Right atrium auricular region (tissue), 2 donors: ENCODE measurements at regions not wholly inside any gene's neighbourhood (a gene's known extent, or its start where the extent isn't known, plus 50 kb on each side); places are given as distances from the start of the nearest gene placed in this dataset.

Experiments
- DNase-seq: peaks from one replicate; pipeline ENCODE4 v3.0.0-alpha.2; 2019; ENCODE audit warnings: low spot score
- H3K27ac ChIP-seq, 2 donors: fragments of 200-600 bp; sonication (generic); 1 replicate in 1 of 2; 2 replicates in 1 of 2; pipeline ENCODE4 v1.5.1; 2016 to 2019
- H3K27me3 ChIP-seq, 2 donors: fragments of 200-600 bp; sonication (generic); one replicate each; pipeline versions ENCODE4 v1.5.1 to v1.6.0; 2017 to 2019
- H3K36me3 ChIP-seq: fragments of 200-600 bp; sonication (generic); one replicate; pipeline ENCODE4 v1.5.1; 2016
- H3K4me1 ChIP-seq, 2 donors: fragments of 200-600 bp; sonication (generic); one replicate each; pipeline versions ENCODE4 v1.5.1 to v1.6.0; 2017 to 2019
- H3K4me3 ChIP-seq, 2 donors: fragments of 200-600 bp; sonication (generic); 1 replicate in 1 of 2; 2 replicates in 1 of 2; pipeline ENCODE4 v1.5.1; 2017 to 2019; ENCODE audit warnings: mild to moderate bottlenecking in 1 of 2, moderate library complexity in 1 of 2
- H3K9me3 ChIP-seq, 2 donors: fragments of 200-600 bp; sonication (generic); one replicate each; pipeline ENCODE4 v1.5.1; 2019
- TF ChIP-seq, protein P1 (sequence below), 2 donors: fragments of 200-600 bp; sonication (generic); IDR thresholded peaks; one replicate each; pipeline ENCODE4 v1.5.1; 2019; ENCODE audit warnings: antibody characterized with exemption in 2 of 2

GRCh38 chr1:194616835-194617234, 1430.4 kb upstream of the B3GALT2 start:
- peaks cover 0 to 11% of the 10 kb centered on the region in 2 donors for H3K9me3 ChIP-seq
- H3K27me3 ChIP-seq = no peaks in the 10 kb centered on the region
- H3K4me3 ChIP-seq = no peak overlapping the region
- no peaks in the 10 kb centered on the region for H3K36me3 ChIP-seq
- TF ChIP-seq, protein P1, sequence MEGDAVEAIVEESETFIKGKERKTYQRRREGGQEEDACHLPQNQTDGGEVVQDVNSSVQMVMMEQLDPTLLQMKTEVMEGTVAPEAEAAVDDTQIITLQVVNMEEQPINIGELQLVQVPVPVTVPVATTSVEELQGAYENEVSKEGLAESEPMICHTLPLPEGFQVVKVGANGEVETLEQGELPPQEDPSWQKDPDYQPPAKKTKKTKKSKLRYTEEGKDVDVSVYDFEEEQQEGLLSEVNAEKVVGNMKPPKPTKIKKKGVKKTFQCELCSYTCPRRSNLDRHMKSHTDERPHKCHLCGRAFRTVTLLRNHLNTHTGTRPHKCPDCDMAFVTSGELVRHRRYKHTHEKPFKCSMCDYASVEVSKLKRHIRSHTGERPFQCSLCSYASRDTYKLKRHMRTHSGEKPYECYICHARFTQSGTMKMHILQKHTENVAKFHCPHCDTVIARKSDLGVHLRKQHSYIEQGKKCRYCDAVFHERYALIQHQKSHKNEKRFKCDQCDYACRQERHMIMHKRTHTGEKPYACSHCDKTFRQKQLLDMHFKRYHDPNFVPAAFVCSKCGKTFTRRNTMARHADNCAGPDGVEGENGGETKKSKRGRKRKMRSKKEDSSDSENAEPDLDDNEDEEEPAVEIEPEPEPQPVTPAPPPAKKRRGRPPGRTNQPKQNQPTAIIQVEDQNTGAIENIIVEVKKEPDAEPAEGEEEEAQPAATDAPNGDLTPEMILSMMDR (IDR thresholded peaks at IDR 0.05) = no peak
- DNase-seq = no peak
- no peak overlapping the region for H3K27ac ChIP-seq
- no peaks in the 10 kb centered on the region for H3K4me1 ChIP-seq

DNA sequence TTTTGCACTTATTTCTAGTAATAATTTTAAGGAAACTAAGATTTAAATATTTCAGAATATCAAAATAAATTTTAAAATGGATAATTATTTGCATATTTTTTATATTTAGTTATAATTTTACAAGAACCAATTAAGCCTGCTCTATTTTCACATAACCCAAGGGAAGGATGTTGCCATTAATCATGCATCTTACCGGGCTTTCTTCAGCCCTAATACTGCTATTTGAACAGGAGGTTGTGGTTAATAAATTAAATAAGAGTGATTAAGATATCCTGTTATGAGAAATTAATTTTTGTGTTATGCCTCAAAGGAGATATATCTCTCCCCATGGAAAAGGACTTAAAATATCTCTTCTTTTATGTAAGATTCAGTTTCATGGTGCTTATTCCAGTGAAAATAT, 1415.8 kb upstream of the B3GALT2 start:
- Histone ChIP-seq H3K36me3 (no peaks in the 10 kb centered on the region), H3K4me1 (no peaks in the 10 kb centered on the region), H3K27me3 (no peaks in the 10 kb centered on the region), H3K4me3 (no peak overlapping the region), H3K9me3 (no peaks in the 10 kb centered on the region), H3K27ac (no peak overlapping the region)
- DNase-seq = no peak
- TF ChIP-seq, protein P1 (IDR thresholded peaks at IDR 0.05) = no peak

DNA sequence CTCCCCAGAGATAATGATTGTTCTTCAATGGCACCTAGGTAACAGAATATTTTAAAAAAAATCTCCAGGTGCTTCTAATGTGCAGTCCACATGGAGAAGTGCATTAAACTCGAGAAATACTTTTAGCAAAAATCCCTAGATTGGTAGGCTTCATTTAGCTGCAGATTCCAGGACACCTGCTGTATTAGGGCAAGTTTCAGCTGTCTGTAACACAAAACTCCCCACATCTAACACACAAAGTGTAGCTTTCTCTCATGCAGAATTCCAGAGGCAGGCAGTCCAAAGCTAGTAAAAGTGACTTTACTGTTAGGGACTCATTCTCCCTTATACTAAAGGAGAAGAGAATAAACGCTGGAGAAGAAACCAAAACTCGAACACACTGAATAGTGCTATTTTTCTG, 1414.3 kb upstream of the B3GALT2 start:
- TF ChIP-seq, protein P1 (IDR thresholded peaks at IDR 0.05) = no peak
- H3K4me1 ChIP-seq = no peaks in the 10 kb centered on the region
- H3K27ac ChIP-seq = no peak overlapping the region
- H3K27me3 ChIP-seq = no peaks in the 10 kb centered on the region
- H3K4me3 ChIP-seq = no peak overlapping the region
- no peaks in the 10 kb centered on the region for H3K9me3 ChIP-seq
- DNase-seq = no peak
- H3K36me3 ChIP-seq = no peaks in the 10 kb centered on the region

DNA sequence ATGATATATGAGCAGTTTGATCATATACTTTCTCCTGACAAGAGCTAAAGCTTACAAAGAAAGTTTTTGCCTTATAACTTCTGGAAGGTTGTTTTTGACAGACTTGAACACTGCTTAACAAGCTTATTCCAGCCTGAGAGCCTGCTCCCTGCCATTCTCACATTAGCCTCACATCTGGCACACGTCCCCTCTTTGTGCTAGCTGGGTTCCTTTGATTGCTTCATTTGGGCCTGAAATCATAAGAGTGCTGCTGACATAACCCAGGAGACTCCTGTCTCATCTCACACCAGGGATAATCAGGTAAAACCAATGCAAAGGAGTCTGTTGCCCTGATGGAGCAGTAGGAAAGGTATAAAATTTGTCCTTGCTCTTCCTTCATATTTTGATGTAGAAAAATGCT, 1411.7 kb upstream of the B3GALT2 start:
- TF ChIP-seq, protein P1 (IDR thresholded peaks at IDR 0.05) = no peak
- Histone ChIP-seq H3K36me3 (no peaks in the 10 kb centered on the region), H3K27me3 (no peaks in the 10 kb centered on the region), H3K9me3 (no peaks in the 10 kb centered on the region), H3K27ac (no peak overlapping the region), H3K4me1 (no peaks in the 10 kb centered on the region), H3K4me3 (no peak overlapping the region)
- DNase-seq = no peak

DNA sequence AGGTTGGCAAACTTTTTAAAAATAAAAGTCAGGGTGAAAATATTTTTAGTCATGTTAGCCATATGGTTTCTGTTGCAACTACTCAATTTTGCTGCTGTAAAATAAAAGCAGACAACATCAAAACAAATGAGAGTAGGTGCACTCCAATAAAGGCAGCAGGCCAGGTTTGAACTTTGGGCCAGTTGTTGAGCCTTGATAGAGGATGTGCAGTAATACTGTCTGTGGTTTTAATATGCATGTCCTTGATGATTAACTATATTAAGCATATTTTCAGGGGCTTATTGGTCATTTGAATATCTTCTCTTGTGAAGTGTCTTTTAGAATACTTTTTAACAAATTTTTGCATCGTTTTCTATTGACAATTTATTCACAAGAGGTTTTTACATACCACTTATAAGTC, 1399.9 kb upstream of the B3GALT2 start:
- TF ChIP-seq, protein P1 (IDR thresholded peaks at IDR 0.05) = no peak
- no peak overlapping the region for H3K4me3 ChIP-seq
- H3K27me3 ChIP-seq = no peaks in the 10 kb centered on the region
- DNase-seq = no peak
- H3K36me3 ChIP-seq = no peaks in the 10 kb centered on the region
- no peaks in the 10 kb centered on the region for H3K9me3 ChIP-seq
- no peaks in the 10 kb centered on the region for H3K4me1 ChIP-seq
- H3K27ac ChIP-seq = no peak overlapping the region

GRCh38 chr1:194584052-194584451, 1397.6 kb upstream of the B3GALT2 start:
- TF ChIP-seq, protein P1 (IDR thresholded peaks at IDR 0.05) = no peak
- Histone ChIP-seq H3K27me3 (no peaks in the 10 kb centered on the region), H3K4me1 (no peaks in the 10 kb centered on the region), H3K4me3 (no peak overlapping the region), H3K27ac (no peak overlapping the region), H3K36me3 (no peaks in the 10 kb centered on the region), H3K9me3 (no peaks in the 10 kb centered on the region)
- no peak for DNase-seq
